OCI-LY3 (cell line): ENCODE measurements at regions not wholly inside any gene's neighbourhood (a gene's known extent, or its start where the extent isn't known, plus 50 kb on each side); places are given as distances from the start of the nearest gene placed in this dataset.

Experiments
- CTCF ChIP-seq: fragments of 200-600, 300-600 bp; sonication (generic); IDR thresholded peaks from 2 replicates; pipeline ENCODE4 v1.5.1; 2014; ENCODE audit warnings: antibody characterized with exemption, low read length, low read depth
- EZH2phosphoT487 ChIP-seq: fragments of 200-600 bp; shearing (Covaris generic); IDR thresholded peaks from 2 replicates; pipeline ENCODE4 v1.6.1; 2018; ENCODE audit warnings: antibody characterized with exemption, mixed run types, low read depth

- no peak for TF ChIP-seq CTCF
- TF ChIP-seq EZH2phosphoT487 = no peak
These were observed 297.1 kb downstream of the GADD45G start for GRCh38 chr9:89901920-89902319.
